ENCODE measurements at regions not wholly inside any gene's neighbourhood (a gene's known extent, or its start where the extent isn't known, plus 50 kb on each side); places are given as distances from the start of the nearest gene placed in this dataset.

DNA sequence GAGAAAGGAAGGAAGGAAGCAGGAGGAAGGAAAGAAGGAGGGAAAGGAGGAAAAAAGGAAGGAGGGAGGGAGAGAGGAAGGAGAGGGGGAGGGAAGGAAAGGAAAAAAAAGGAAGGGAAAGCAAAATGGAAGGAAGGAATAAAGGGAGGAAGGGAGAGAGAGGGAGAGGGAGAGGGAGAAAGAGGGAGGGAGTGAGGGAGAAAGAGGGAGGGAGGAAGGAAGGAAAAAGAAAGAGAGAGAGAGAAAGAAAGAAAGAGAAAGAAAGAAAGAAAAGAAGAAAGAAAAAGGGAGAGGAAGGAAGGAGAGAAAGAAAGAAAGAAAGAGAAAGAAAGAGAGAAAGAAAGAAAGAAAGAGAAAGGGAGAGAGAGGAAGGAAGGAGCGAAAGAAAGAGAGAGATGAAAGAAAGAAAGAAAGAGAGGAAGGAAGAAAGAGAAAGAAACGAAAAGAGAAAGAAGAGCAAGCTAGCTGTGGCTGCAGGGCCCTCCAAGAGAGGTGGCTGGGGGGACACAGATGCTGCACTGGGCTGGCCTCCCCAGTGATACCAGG, 472.4 kb upstream of the MGMT start:
- DNase-seq: no peak

DNA sequence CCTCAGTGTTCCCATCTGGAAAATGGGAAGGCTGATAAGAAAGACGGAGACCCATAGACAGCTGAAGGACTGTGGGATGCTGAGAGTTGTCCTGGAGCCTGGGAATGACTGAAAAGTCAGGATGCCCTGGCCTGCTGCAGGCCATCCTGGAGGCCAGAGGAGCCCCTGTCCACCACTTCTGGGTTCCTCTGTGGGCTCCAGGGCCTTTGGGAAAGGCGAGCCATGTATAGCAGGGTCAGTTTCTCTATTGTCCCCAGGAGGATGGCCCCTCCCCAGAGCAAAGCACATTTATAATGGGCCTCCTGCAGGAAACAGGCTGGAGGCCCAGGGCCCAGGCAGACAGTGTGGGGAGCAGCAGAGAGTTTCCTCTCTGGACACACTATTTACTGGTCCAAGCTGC, 471.4 kb upstream of the MGMT start:
- no peak for DNase-seq

DNA sequence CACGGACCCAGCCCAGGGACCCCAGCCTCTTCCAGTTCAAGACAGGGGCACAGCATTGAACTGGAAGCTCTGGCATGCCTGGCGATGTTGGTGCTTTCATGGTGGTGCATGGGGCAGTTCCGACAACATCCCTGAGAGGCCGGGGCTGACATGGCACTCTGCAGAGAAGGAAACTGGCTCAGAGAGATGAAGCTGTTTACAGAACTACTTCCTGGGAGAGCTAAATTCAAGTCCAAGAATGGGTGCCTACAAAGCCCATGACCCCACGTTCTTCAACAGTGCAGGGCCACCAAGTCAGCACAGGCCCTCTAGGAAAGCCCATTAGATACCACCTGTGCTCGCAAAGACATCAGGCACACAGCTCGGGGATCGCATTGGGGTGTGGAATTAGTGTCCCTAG, 470.9 kb upstream of the MGMT start:
- DNase-seq: no peak

DNA sequence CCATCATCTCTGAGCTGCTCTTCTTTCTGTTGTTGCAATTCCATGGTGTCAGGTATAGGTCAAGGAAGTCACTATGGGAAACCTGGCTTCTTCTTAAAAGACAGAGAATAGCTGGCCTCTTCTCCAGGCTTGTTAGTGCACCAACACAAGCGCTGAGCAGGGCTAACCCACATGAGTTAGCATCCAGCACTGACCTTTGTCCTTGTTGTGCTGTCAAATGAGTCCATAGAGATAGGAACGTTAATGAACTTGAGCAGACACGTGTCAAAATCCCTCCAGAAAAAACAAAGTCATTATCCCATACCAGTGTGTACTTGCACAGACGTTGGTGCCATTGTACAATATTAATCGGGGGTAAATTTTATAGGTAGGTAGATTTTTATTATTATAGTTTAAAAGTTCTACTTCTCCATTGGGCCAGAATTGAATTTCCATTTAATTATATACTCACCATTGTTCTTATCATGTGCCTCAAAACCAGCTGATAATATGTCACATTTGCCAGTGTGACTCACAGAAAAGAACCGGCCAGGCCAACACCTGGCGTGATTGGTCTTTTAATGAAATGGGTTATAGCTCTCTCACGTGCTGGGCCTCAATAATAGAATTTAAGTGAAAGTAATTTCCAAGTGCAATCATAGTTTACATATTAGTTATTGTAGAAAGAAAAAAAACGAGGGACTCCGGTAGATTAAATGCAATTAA, 468.8 kb upstream of the MGMT start:
- no peak for DNase-seq

- DNase-seq: no peak
These were observed 462.6 kb upstream of the MGMT start for GRCh38 chr10:129004398-129004797.

DNA sequence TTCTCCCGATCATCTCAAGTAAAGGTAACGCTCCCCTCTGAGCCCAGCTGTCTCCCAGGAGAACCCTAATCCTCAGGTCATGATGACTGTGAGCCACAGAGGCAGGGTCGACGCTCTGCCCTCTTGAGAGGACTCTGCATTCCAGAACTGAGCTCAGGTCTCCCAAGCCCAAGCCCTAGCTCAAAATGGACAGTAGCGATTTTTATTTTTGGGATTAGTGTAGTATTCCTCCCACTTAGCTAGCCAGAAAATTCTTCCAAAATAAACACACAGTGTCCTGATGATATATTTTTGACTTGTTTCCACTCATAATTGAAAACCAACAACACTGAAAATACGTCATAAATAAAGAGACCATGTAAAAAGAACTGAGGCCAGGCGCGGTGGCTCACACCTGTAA, 462.0 kb upstream of the MGMT start:
- no peak for DNase-seq

DNA sequence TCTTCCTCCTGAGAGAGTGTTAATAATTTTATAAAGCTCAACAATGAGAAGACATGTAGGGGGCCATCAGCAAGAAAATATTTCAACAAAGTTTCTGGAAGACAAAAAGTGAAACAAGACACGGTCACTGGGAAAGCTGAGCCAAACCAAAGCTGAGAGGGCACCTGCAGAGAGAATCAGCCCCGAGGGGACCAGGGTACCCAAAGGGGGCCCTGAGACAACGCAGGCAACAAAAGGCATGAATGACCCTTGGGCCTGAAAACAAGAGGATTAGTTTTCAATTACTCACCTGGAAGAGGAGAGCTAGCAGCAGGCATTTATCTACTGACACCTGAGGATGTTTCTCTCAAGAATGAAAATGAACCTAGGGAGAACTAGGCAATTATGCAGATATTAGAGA, 461.2 kb upstream of the MGMT start:
- no peak for DNase-seq

- DNase-seq: no peak
These were observed 448.5 kb upstream of the MGMT start for GRCh38 chr10:129018511-129018910.

DNA sequence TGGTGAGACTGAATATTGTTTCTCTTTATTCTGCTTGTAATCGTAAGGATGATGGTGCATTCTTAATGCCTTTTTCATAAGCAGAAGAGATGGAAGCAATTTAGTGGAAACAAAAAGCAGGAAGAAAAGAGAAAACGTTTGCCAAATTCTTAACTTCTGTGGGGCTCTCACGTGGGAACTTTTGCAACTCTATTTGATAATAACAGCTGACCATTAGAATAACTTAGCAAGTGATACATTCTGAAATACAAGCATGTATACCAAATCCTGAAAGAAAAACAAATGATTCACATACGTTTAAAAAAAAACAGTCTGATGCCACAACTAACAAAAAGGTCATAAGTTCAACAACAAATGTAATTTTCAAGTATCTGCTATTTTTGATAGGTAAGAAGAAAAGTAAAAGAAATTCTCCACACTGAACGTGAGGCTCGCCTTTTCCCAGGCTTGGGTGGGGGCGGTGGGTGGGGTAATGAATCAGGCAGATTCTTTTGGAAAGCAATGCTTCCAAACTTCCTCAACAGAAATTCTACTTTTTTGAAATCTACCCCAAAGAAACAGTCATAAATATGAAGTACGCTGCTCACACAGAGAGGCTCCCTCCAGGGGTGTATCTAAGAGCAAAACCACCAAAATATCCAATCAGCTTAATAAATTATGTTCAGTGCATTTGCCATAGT, 446.2 kb upstream of the MGMT start:
- DNase-seq: no peak

DNA sequence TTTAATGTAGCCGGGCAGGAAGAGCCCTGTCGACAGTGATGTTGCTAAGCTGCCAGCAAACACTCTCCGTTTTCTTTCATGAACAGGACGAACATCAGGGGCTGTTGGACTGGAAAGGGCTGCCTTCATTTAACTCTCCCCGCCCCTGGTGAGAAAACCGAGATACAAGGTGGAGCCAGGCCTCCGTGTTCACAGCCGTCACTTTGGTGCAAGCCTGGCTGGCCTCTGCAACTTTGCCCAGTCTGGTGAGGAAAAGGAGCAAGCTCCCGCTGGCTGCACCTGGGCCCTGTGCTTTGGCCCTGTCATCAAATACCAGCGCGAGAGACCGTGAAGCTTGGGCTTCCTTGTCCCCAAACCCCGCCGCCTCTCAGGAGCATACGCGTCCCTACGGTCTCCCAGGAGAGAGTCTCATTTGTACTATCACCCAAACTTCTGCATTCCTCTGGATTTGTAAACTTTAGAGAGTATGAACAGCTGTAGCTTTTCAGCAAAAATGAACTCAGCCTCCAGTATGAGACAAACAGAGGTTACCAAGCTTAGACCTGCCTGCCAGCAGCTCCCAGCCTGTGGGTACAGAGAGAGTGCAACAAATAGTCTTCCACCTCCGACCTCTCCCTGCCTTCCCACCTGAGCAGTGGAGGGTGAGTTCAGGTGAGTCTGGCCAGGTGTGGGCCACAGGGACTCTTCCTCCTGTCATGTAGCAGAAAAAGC, 445.3 kb upstream of the MGMT start:
- DNase-seq: no peak

DNA sequence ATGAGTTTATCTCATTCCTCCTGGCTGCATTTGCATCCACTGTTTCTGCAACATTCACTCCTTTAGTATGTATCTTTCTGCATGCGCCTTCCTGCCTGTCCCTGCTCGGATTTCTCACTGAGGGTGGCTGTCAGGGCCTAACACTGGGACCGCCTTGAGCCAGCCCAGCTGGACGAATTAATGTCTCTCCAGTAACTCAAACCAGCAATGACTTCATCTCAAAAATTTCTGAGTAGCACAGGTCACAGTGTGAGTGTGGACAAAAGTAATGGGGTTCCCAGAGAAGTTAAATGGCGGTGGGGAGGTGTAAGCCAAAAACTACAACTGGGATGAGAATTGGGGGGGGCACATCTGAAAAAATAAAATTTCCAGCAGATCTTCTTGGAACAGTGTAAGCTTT, 444.0 kb upstream of the MGMT start:
- DNase-seq: no peak

- DNase-seq: no peak
These were observed 443.0 kb upstream of the MGMT start for GRCh38 chr10:129024046-129024445.

- no peak for DNase-seq
These were observed 441.3 kb upstream of the MGMT start for GRCh38 chr10:129025787-129026186.

- no peak for DNase-seq
These were observed 439.1 kb upstream of the MGMT start for GRCh38 chr10:129027906-129028305.

DNA sequence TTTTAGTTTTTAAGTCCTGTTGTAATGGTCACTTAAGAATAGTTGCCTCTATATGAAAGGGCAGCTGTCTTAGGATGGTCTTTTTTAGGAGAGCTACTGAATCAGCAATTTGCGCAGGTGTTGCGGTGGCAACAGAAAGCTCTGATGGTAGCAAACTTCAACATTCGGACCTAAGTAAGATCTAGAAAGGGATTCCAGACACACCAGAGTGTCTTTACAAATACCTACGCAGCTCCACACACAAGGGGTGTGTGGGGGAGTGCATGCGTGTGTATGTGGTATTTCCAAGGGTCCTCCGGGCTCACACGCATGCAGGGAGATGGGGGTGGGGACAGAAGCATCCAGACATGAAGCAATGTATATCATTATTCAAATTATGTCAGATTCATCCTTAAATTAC, 438.6 kb upstream of the MGMT start:
- no peak for DNase-seq

GRCh38 chr10:129029051-129029450, 438.0 kb upstream of the MGMT start:
- DNase-seq: no peak

- no peak for DNase-seq
These were observed 437.0 kb upstream of the MGMT start for GRCh38 chr10:129029851-129030602.

DNA sequence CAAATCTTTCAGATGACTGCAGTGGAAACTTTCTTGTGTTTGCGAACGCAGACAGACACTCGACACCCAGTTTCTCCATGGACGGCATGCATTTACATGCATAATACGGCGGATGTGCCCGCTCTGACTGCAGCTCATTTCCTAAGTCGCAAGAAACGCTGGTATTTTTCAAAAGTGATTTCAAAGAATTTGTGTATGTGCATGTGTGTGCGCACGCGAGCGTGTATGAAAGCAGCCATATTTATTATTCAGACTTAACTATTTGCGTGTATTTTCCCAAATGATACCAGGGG, 436.5 kb upstream of the MGMT start:
- no peak for DNase-seq

- peak in 1 of 2 donors; percentile 25 for DNase-seq
These were observed 435.8 kb upstream of the MGMT start for GRCh38 chr10:129030996-129031843.

DNA sequence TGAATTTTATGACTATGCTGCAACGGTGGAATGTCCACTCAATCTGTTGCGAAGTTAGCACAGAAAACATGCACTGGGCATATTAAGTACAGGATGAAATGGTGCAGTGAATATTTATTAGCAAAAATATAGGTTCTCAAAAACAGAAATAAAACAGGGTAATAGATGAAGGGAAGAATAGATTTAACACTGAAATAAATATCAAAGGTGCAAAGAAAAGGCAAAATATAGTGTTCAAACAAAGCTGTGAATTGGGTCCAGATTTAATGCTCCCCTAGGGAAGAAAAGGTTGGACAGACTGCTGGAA, 435.2 kb upstream of the MGMT start:
- no peak for DNase-seq

GRCh38 chr10:129032372-129033313, 434.4 kb upstream of the MGMT start:
- no peak for DNase-seq

Measured in CD4-positive, alpha-beta T cell treated with Interleukin-4 for 1 hour (primary cell).